GM18502 (cell line): ENCODE measurements at regions not wholly inside any gene's neighbourhood (a gene's known extent, or its start where the extent isn't known, plus 50 kb on each side); places are given as distances from the start of the nearest gene placed in this dataset.
A peak's percentile ranks its signal among the peaks of the same experiment; 100 is the strongest.
"Not testable (repeated sequence)": the region's sequence is repeated elsewhere in the genome, so short reads cannot be mapped to it uniquely, and the experiment has no call there.

Experiments
- ATAC-seq: cut with Tn5 transposase; IDR thresholded peaks from one replicate; pipeline ENCODE4 v1.9.1; 2021; ENCODE audit warnings: mild to moderate bottlenecking; ENCODE audit not compliant: unreplicated experiment, poor library complexity

- no peak for ATAC-seq
Measured at GRCh38 chr3:87627316-87627715, 350.9 kb upstream of the POU1F1 start.

- ATAC-seq, result no peak
Measured at GRCh38 chr3:87626546-87626945, 350.2 kb upstream of the POU1F1 start.

- no peak for ATAC-seq
Measured at GRCh38 chr3:87625876-87626275, 349.5 kb upstream of the POU1F1 start.

- no peak for ATAC-seq
Measured at GRCh38 chr3:87624860-87625259, 348.5 kb upstream of the POU1F1 start.

- ATAC-seq, result peak; percentile 79
Measured at GRCh38 chr3:87621667-87622066, 345.3 kb upstream of the POU1F1 start.

GRCh38 chr3:87615506-87615905, 339.1 kb upstream of the POU1F1 start:
- no peak for ATAC-seq

- no peak for ATAC-seq
Measured at GRCh38 chr3:87614998-87615397, 338.6 kb upstream of the POU1F1 start.

GRCh38 chr3:87607234-87607633, 330.9 kb upstream of the POU1F1 start:
- ATAC-seq, result no peak

GRCh38 chr3:87595798-87596197, 319.4 kb upstream of the POU1F1 start:
- ATAC-seq, result no peak

GRCh38 chr3:87581240-87581639, 304.9 kb upstream of the POU1F1 start:
- ATAC-seq, result no peak

- no peak for ATAC-seq
Measured at GRCh38 chr3:87576752-87577151, 300.4 kb upstream of the POU1F1 start.

- ATAC-seq, result no peak
Measured at GRCh38 chr3:87575550-87575949, 299.2 kb upstream of the POU1F1 start.

GRCh38 chr3:87568331-87568730, 291.9 kb upstream of the POU1F1 start:
- ATAC-seq, result no peak

- no peak for ATAC-seq
Measured at GRCh38 chr3:87564438-87564837, 288.1 kb upstream of the POU1F1 start.

- ATAC-seq, result no peak
Measured at GRCh38 chr3:87563712-87564111, 287.3 kb upstream of the POU1F1 start.

GRCh38 chr3:87558492-87558891, 282.1 kb upstream of the POU1F1 start:
- no peak for ATAC-seq

GRCh38 chr3:87555290-87555689, 278.9 kb upstream of the POU1F1 start:
- no peak for ATAC-seq

GRCh38 chr3:87553058-87553457, 276.7 kb upstream of the POU1F1 start:
- ATAC-seq, result no peak

- no peak for ATAC-seq
Measured at GRCh38 chr3:87550892-87551291, 274.5 kb upstream of the POU1F1 start.

GRCh38 chr3:87549208-87549607, 272.8 kb upstream of the POU1F1 start:
- ATAC-seq, result no peak

- no peak for ATAC-seq
Measured at GRCh38 chr3:87548271-87548670, 271.9 kb upstream of the POU1F1 start.

GRCh38 chr3:87546216-87546615, 269.8 kb upstream of the POU1F1 start:
- no peak for ATAC-seq

GRCh38 chr3:87543408-87543807, 267.0 kb upstream of the POU1F1 start:
- ATAC-seq, result not testable (repeated sequence)
